ENCODE measurements at regions not wholly inside any gene's neighbourhood (a gene's known extent, or its start where the extent isn't known, plus 50 kb on each side); places are given as distances from the start of the nearest gene placed in this dataset.

DNA sequence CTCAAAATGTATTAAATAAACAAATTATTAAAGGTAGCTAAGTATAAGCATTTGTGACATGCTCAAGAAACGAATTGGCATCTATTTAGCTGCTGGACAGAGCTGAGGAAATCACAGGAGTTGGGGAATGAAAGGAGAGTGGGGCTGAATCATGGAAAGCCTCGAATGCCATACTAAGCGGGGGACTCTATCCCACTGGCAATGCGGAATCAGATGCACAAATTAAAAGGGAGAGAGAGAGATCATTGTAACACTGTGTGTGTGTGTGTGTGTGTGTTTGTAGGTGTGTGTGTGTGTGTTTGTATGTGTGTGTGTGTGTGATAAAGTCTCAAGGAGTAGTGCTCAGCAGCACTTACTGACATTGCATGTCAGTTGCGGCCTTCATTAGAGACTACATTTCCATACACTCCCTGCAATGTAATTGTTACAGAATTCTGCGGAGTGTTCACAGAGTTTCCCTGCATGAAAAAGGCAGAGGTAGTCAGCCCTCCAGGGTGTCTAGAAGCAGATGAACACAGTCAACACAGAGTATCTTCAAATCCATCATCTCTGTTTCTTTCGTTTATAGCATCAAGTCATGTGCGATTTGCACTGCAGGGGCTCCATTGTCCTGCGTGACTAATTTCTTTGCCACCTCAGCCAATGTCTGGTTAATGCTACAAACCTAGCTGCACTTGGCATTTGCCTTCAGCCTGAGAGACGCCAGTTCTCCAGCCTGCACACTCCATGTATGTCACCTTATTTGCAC lies 111.7 kb upstream of the CYRIA start:
- no peak overlapping the region for H3K27ac ChIP-seq
- no peaks in the 10 kb centered on the region for H3K27me3 ChIP-seq
- no peaks in the 10 kb centered on the region for H3K9me3 ChIP-seq (ENCODE audit: low read depth)
- Mint-ChIP-seq H3K4me3 (no peak overlapping the region), H3K9me3 (no peaks in the 10 kb centered on the region), H3K36me3 (no peaks in the 10 kb centered on the region), H3K4me1 (peaks cover 19% of the 10 kb centered on the region), H3K27ac (no peak overlapping the region), H3K27me3 (ENCODE audit: insufficient read depth, low read depth) (peaks cover 4% of the 10 kb centered on the region)
- no peak overlapping the region for H3K4me2 ChIP-seq
- H2AFZ ChIP-seq (replicated peaks) = no peak overlapping the region
- DNase-seq (ENCODE audit: low spot score) = no peak
- no peaks in the 10 kb centered on the region for H4K20me1 ChIP-seq (ENCODE audit: low read depth)
- H3K36me3 ChIP-seq = no peaks in the 10 kb centered on the region
- no peak overlapping the region for H3K9ac ChIP-seq
- no peaks in the 10 kb centered on the region for H3K4me1 ChIP-seq
- H3K79me2 ChIP-seq (ENCODE audit: low read depth) = no peaks in the 10 kb centered on the region
- H3K4me3 ChIP-seq = no peak overlapping the region
- H3F3A ChIP-seq (ENCODE audit: low read depth) = no peaks in the 10 kb centered on the region
- TF ChIP-seq EZH2 (IDR thresholded peaks at IDR 0.05) (no peak), EZH2phosphoT487 (IDR thresholded peaks at IDR 0.05) (no peak)
- TF ChIP-seq, protein P1, sequence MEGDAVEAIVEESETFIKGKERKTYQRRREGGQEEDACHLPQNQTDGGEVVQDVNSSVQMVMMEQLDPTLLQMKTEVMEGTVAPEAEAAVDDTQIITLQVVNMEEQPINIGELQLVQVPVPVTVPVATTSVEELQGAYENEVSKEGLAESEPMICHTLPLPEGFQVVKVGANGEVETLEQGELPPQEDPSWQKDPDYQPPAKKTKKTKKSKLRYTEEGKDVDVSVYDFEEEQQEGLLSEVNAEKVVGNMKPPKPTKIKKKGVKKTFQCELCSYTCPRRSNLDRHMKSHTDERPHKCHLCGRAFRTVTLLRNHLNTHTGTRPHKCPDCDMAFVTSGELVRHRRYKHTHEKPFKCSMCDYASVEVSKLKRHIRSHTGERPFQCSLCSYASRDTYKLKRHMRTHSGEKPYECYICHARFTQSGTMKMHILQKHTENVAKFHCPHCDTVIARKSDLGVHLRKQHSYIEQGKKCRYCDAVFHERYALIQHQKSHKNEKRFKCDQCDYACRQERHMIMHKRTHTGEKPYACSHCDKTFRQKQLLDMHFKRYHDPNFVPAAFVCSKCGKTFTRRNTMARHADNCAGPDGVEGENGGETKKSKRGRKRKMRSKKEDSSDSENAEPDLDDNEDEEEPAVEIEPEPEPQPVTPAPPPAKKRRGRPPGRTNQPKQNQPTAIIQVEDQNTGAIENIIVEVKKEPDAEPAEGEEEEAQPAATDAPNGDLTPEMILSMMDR (IDR thresholded peaks at IDR 0.05) = no peak

DNA sequence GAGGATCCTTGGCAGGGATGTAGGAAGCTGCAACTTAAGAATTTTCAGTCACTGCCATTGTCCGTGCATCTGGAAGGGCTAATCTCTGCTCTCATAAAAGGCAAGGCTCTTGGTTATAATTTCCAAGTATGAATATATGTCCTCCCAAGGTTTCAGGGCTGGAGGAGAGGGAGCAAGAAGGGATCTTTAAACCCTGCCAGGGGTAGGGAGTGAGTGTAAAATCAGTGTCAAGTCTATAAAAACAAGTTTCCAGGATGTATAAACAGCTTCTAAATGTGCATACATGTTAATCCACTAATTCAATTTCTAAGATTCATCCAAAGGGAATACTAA lies 110.2 kb upstream of the CYRIA start:
- Mint-ChIP-seq H3K27ac (no peak overlapping the region), H3K9me3 (no peaks in the 10 kb centered on the region), H3K27me3 (ENCODE audit: insufficient read depth, low read depth) (peaks cover 4% of the 10 kb centered on the region), H3K4me1 (peaks cover 19% of the 10 kb centered on the region), H3K36me3 (no peaks in the 10 kb centered on the region), H3K4me3 (no peak overlapping the region)
- Histone ChIP-seq H2AFZ (replicated peaks) (peak overlapping the region; percentile 39), H4K20me1 (ENCODE audit: low read depth) (no peaks in the 10 kb centered on the region), H3K4me2 (no peak overlapping the region), H3F3A (ENCODE audit: low read depth) (no peaks in the 10 kb centered on the region), H3K27me3 (no peaks in the 10 kb centered on the region), H3K79me2 (ENCODE audit: low read depth) (no peaks in the 10 kb centered on the region), H3K9ac (no peak overlapping the region), H3K9me3 (ENCODE audit: low read depth) (no peaks in the 10 kb centered on the region), H3K27ac (no peak overlapping the region), H3K4me3 (no peak overlapping the region), H3K4me1 (no peaks in the 10 kb centered on the region), H3K36me3 (no peaks in the 10 kb centered on the region)
- DNase-seq (ENCODE audit: low spot score) = no peak
- TF ChIP-seq EZH2 (IDR thresholded peaks at IDR 0.05) = no peak
- TF ChIP-seq EZH2phosphoT487 (IDR thresholded peaks at IDR 0.05) = no peak
- TF ChIP-seq, protein P1 (IDR thresholded peaks at IDR 0.05) = no peak

DNA sequence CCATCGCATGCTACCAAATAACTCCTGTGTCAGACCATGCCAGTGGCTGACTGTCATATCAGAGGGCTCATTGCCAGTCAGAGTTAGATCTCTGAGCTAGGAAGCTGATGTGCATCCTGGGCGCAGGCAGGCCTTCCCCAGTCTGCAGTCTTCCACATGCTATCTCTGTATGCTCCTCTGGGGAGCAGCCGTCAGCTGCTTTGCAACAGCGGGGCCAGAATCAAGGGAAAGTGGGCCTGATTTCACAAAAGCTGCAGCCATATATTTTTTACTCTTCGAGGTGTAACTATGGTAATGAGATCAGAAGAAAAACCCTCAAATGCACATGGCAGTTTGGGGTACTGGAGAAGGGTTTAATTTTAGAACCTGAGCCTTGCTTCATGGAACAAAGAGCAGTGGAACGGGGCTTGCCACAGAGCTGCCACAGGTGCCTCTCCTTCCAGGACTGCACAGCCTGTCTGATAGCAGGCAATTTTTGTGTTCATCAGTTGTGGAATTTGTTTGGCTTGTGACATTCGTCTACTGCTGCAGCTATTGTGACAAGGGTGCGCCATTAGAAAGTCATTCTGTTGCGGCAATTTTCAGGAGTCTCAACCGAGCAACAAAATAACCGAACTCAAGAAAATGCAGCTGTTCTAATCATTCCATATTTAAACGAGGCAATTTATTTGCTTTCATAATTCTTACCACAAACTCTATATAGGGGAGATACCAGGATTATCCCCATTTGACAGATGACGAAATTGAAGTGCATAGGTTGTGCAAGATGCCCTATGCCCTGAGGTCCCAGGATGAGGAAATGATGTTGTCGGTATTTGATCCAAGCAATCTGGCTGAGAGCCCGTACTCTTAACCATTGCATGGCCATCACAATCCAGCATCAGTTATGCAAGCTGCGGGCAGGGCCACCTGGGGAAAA lies 109.6 kb upstream of the CYRIA start:
- Mint-ChIP-seq H3K4me3 (no peak overlapping the region), H3K9me3 (no peaks in the 10 kb centered on the region), H3K36me3 (no peaks in the 10 kb centered on the region), H3K27ac (no peak overlapping the region), H3K27me3 (ENCODE audit: insufficient read depth, low read depth) (peaks cover 4% of the 10 kb centered on the region), H3K4me1 (peaks cover 19% of the 10 kb centered on the region)
- no peak overlapping the region for H3K9ac ChIP-seq
- H3K4me2 ChIP-seq = no peak overlapping the region
- no peak for TF ChIP-seq EZH2phosphoT487 (IDR thresholded peaks at IDR 0.05)
- TF ChIP-seq, protein P1 (IDR thresholded peaks at IDR 0.05) = peak; percentile 62
- no peaks in the 10 kb centered on the region for H4K20me1 ChIP-seq (ENCODE audit: low read depth)
- no peaks in the 10 kb centered on the region for H3K79me2 ChIP-seq (ENCODE audit: low read depth)
- DNase-seq (ENCODE audit: low spot score) = peak; percentile 69
- no peaks in the 10 kb centered on the region for H3F3A ChIP-seq (ENCODE audit: low read depth)
- no peak overlapping the region for H3K4me3 ChIP-seq
- H3K9me3 ChIP-seq (ENCODE audit: low read depth) = no peaks in the 10 kb centered on the region
- H2AFZ ChIP-seq (replicated peaks) = peak overlapping the region; percentile 92
- H3K36me3 ChIP-seq = no peaks in the 10 kb centered on the region
- H3K27ac ChIP-seq = no peak overlapping the region
- no peaks in the 10 kb centered on the region for H3K4me1 ChIP-seq
- H3K27me3 ChIP-seq = no peaks in the 10 kb centered on the region

Data from neural progenitor cell (in vitro differentiated cells).